NCI-H1105 treated with DMSO at 0.1 percent for 48 hours (cell line): ENCODE measurements at regions not wholly inside any gene's neighbourhood (a gene's known extent, or its start where the extent isn't known, plus 50 kb on each side); places are given as distances from the start of the nearest gene placed in this dataset.
A peak's percentile ranks its signal among the peaks of the same experiment; 100 is the strongest.
"Not testable (repeated sequence)": the region's sequence is repeated elsewhere in the genome, so short reads cannot be mapped to it uniquely, and the experiment has no call there.

Experiments
- DNase-seq: peaks from one replicate; lab custom pipeline; 2025; lab: John Stamatoyannopoulos, UW

DNA sequence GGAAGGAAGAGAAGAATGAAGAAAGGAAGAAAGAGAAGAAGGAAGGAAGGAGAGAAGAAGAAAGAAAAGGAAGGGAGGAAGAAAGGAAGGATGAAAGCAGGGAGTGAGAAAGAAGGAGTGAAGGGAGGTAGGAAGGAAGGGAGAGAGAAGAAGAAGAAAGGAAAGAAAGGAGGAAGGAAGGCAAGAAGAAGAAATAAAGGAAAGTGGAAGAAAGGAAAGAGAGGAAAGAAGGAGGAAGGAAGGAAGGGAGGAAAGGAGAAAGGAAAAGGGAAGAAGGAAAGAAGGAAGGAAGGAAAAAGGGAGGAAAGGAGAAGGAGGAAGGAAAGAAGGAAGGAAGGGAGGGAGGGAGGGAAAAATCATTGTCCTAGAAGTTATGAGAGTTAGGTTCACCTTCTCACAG lies 696.6 kb upstream of the TMEM132C start:
- DNase-seq, result no peak

DNA sequence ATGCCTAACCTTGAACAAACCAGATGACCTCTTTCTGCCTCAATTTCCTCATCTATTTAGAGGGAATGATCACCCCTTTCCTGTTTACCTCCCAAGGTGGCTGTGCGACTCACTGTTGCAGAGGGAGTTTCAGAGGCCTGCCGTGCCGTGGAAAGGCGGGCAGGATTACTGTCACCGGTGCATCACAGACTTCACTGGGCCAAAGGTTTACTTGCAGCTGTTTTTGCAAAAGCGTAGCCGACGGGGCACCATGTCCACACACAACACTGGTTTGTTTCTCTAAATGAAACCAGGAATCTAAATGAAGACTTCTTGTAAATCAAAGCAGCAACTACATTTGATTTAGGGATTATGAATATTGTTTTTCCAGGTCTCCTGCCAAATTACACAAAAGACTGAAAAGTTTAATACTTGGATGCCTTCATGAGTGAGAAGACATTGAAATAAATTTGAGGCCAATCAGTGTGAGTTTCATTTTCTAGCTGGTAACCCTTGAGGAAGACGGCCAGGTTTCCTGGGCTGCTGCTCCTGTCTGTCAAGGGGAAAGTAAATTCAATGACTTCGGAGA lies 696.1 kb upstream of the TMEM132C start:
- DNase-seq, result no peak

DNA sequence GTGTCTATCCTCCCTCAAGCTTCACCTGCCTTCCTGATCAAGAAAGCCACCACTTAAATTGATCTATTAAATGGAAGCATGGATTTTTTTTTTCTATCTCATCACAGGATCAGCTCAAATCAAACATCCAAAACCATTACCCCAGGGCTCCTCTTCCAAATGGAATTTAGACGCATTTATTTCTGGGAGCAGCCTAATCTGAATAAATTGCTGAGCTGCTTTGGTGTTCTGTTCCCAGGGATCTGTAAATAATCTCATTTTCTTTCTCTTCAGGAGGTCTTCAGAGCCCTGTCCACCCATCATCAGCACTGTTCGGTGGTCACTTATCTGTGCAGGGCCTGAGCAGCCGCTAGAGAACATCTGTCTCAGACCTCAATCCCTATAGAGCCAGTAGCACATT lies 695.4 kb upstream of the TMEM132C start:
- no peak for DNase-seq

DNA sequence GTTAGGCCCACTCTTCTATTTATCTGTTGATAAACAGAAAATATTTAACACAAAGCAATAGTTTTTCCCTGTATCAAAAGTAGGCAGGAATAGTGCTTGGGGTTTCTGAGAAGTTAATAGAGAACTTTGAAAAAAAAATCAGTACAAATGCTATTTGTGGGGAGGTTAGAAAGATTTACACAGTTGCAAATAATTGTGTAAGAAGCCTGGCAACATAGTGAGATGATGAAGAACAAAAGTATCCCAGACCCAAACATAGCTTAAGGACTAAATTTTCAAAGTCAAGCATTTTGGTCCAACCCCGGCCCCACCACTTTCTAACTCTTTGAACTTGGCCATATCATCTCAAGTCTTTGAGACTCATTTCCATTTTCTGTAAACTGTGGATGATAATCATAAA lies 687.5 kb upstream of the TMEM132C start:
- no peak for DNase-seq

DNA sequence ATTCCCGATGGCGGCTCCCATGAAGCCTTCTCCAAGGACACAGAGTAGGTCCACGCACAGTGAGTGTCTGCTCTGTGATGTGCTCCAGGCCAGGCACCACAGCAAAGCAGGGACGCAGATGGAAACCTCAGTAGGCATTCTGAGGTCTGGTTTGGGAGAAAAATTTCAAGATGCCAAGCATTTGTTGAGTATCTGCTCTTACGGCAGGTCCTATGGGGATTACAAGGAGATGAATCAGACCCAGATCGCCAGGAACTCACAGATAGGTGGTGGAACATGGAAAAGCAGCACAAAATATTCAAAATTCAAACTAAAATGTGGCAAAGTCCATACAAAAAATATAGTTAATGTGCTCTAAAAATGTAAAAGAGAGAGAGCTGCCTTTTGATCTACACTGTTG lies 684.9 kb upstream of the TMEM132C start:
- DNase-seq, result no peak

DNA sequence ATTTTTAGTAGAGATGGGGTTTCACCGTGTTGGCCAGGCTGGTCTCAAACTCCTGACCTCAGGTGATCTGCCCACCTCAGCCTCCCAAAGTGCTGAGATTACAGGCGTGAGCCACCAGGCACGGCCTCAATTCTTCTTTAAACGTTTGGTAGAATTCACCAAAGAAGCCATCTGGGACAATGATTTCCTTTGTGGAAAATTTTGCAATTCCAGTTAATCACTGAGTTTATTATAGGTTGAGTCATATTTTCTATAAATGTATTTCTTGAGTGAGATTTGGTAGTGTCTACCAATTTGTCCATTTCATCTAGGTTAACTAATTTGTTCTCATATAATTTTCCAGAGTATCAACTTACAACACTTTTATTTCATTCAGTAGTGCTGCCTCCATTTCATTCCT lies 683.9 kb upstream of the TMEM132C start:
- no peak for DNase-seq

DNA sequence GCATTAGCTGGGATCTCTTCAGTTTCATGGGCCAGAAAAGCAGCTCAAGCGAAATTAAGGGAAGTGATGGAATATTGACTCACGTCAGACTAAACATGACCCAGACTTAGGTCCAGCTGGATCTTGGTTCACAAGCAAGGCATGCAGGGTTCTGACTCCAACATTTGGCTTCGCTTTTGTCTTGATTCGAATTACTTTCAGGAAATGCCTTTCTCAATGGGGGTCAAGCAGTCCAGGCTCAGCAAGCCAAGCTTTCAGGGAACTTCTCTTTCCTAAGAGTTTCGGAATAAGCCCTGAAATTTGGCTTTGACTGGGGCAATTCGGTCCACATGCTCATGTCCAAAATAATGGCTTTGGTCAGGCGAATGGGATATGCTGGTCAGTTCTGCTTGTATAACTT lies 678.7 kb upstream of the TMEM132C start:
- no peak for DNase-seq

DNA sequence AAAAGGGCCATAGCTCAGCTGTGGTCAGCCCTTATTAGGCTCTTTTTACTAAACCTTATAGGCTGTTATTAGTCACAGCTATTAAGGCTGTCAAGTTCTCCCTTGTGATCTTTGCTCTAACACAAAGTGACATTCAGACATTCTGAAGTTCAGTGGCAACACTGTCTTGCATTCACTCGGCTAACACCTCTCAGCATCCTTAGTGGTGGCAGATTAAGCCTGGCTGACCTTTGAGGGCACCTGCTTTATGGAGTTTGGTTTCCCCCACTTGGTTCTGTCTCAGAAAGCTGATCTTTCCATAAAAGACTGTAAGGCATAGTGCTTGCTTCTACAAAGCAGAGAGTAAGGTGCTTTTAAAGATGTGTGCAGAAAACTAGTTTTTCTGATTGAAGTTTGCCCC lies 677.4 kb upstream of the TMEM132C start:
- no peak for DNase-seq

DNA sequence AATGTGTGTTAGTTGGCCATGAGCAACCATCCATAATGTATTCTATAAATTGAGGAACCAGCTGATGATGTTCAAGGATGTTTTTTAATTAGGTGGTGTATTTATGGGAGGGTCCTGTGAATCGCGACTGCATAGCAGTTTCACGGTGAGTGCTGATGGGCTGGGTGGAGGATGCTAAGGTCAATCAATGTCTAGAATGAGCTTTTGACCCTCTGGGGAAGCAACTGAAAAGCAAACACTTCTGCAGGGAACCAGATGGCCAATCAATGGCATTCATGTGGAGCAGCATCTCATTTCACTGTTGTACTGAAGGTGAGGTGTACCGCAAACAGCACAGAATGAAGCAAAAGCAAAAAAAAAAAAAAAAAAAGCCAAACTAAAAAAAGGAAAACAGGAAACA lies 676.1 kb upstream of the TMEM132C start:
- no peak for DNase-seq

DNA sequence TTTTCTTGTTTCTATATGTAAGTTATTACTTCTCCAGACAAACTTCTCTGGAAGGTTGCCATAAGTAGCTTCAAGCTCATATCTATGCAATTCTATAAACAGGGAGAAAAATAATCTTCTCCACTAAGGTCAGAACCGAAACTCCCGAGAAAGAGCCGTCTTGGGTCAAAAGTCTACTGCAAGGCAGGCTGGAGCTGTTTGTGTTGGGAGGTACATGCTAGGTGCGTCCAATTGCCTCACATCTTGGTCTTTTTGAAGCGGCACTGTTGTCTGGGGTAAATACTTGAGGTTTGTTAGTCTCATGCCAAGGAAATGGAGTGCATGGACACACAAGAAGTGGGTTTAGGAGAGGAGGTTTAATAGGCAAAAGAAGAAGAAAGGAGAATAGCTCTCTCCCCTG lies 674.7 kb upstream of the TMEM132C start:
- DNase-seq, result no peak

DNA sequence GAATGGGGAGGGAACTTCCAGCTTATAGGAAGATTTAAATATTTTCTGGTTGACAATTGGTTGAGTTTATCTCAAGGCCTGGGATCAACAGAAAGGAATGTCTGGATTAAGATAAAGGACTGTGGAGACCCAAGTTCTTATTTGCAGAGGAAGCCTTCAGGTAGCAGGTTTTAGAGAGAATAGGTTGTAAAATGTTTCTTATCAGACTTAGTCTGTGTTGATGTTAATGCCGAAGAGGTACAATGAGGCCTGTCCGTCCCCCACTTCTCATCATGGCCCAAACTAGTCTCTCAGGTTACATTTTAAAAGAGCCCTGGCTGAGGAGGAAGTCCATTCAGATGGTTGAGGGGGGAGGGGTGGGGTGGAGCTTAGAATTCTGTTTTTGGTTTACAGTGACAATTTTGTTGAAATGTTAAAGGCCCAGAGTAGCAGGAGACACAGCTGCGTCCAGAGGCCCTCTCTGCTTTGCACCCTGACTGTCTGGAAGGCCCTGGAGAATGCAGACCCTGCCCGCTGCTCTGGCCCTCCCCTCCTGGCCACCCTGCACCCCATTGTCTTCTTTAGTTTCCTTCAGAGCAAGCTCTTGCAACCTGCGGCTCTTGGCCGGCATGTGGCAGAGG lies 672.5 kb upstream of the TMEM132C start:
- DNase-seq, result no peak

DNA sequence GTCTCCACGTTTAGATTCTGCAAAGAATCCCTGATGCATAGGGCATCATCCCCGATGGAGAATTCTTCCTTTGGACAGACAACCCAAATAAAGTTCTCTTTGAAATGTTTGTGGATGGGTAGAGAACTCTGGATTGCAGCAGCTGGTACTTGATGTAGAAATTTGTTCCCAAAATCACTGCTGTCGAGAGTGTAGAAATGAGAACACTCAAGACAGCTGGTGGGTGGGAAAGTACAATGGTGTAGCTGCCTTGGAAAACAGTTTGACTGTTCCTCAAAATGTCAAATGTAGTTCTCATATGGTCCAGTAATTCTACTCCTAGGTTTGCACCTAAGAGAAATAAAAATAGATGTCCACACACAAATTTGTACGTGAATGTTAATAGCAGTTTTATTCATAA lies 671.5 kb upstream of the TMEM132C start:
- DNase-seq, result no peak

DNA sequence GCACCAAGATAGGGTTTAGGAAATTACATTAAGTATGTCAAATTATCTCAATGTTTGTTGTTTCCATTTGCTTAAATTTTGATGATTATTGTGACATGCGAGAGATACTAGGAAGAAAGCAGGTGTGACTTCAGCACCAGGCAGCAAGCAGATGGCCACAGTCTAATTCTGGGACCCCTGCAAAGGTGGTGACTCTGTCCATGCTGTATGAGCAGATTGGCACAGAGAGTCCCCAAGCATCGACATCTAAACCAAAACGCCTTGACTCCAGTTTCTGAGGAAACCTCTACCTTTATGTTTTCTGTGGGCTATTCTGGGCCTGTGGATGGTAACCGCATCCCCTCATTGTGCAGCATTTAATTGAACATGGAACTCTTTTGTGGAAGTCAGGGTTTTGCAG lies 670.1 kb upstream of the TMEM132C start:
- no peak for DNase-seq

DNA sequence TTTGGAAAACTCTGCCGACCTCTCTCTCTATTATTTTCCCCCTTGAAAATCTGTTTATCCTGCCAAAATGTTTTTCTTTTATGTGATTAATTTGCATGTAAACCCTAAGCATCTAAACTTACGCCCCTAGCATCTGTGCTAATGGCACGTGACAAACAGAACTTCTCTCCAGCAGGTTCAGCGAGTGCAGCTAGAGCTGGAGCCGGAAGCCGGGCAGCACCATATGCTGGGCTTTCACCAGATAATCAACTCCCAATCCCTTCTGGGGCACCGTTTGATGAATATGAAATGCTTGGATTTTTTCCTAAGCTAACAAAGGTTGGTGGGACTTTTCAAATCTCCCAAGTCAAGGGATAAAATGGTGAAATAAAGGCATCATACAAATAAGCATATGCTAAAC lies 667.5 kb upstream of the TMEM132C start:
- DNase-seq, result no peak

DNA sequence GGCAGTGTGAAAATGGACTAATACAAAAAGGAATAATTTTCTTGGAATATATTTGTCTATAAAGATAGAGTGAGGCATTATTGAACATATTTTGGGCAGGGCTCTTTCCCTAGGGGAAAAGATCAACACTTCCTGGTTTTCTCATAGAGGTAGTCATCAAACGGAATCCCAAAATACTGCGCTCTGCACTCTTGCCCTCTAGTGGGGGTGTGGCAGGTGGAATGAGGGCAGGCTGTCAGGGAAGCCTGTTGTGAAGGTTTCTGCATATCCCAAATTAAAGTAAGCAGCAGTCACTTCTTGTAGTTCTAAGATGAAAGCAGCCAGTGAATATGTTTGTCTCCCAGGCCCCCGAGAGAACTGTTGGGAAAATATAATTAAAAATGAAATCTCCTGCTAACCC lies 666.8 kb upstream of the TMEM132C start:
- no peak for DNase-seq

DNA sequence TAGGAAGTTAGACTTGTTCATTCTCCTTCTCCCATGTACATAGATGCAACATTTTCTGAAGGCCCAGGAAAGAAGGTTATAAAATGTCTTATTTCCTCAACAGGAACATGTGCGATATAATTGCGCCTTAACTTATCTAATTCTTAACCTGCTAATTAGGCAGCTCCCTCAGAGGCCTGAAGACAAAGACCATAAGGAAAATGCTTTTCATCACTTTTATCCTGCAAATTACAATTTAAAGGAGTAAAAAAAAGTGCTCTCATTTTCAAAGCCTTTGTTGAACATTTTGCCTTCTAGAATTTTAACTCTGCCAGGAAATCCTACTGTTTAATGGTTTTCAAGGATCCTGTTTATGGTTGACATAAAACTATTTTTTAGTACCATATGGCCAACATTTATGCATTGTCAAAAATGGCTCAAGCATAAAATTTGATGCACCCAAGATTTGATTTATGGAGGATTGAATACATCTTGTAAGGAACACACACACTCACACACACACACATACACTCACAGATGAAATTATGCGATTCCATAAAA lies 660.4 kb upstream of the TMEM132C start:
- DNase-seq, result no peak

DNA sequence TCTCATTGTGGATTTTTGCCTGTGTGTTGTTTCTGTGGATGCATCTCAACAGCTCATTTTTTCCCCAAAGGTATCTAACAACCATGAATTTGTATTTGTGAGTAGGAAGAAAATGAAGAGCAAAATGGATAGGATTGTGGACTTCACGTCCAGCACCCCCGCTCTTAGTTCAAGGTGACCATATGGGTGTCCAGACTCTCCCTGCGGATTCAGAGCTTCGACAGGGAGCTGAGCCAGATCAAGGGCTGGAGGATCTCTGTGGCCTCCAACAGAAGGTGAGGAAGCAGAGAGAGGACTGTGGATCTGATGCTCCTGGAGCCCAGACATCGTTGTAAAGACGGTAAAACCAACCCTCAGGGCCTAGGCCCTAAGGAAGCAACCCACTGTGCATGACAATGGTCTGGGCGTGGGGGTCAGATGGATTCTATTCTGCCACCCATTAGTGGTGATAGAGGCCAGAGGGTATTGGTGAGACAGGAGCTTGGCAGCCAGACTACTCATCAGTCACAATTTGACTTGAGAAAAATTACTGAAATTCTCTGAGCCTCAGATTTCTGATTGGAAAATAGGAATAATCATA lies 659.7 kb upstream of the TMEM132C start:
- no peak for DNase-seq

DNA sequence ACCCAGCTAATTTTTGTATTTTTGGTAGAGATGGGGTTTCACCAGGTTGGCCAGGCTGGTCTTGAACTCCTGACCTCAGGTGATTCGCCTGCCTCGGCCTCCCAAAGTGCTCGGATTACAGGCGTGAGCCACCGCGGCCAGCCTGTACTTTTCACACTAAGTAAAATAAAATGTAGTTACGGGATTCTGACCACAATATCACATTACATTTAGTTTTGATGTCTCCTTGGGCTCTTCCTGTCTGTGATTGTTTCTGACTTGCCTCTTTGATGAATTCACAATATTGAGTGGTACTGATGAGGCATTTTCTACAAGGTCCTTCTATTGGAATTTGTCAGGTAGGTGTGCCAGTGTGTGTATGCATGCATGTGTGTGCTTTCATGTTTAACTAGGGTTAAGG lies 658.6 kb upstream of the TMEM132C start:
- not testable (repeated sequence) for DNase-seq

DNA sequence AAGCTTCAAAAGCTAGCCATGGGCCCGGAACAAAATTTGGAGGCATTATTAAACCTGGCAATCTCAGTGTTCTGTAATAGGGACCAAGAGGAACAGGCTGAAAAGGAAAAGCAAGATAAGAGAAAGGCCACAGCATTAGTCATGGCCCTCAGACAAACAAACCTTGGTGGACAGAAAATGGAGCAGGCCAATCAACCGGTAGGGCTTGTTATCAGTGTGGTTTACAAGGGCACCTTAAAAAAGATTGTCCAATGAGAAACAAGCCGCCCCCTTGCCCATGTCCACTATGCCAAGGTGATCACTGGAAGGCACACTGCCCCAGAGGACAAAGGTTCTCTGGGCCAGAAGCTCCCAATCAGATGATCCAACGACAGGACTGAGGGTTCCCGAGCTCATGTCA lies 653.9 kb upstream of the TMEM132C start:
- no peak for DNase-seq

DNA sequence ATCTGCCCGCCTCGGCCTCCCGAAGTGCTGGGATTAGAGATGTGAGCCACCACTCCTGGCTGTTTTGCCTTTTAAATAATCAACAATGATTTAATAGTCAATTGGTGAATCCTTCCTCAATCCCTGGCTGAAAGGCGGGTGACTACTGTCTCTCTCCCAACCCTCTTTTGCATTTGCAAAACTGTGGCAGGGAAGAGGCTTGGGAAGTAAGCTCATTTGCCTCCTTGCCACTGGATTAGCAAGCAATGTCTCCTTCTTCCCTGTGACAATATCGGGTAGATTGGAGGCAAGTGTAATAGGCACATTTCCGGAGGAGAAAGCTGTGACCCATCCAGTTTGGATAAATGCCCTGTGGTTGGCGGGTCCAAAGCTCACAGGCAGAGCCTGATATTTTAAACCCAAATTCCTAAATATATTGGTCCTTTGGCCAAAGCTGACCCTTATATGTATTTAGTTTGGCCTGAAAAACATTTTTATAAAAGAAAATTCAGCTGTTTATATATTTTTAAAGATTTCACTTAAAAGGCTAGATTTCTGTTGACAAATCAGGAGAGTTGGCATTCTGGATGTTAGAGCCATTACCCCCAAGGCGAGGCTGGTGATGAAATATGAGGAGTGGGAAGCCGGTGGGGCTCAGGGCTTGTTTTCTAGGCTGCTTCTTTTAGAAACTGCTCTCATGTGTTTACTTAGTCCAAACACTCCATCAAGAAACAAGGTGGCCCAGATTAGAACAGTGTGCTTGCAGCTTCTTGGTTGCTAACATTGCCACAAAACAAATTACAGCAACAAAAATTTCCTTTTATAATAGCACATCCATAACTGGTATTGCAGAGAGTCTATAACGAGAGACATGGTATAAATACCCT lies 646.9 kb upstream of the TMEM132C start:
- peak; percentile 22 for DNase-seq

DNA sequence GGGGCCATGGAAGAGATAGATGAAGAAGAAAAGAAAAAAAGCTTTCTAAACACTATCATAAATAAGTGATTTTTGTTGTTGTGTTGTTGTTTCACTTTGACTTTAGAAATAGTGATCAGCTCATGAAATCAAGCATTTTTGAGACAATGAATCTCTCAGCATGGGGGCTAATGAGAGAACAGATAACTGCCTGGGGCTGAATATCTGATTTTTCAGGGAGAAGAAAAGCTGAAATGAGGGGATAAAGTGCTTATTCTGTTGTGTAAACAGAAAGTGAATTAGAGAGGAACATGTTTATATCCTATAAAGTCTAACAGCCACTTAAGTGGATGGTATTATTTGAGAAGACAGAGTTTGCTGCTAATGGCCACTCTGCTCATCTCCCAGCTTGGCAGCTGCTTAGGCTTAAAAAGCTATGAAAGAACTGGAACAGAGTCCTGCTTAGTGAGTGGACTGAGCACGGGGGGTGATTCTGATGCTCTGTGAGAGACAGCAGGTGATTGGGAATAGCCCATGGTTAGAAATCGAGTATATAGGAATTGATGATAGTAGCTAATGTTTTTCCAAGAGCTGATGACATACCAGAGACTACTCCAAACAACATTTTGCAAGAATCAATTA lies 646.1 kb upstream of the TMEM132C start:
- DNase-seq, result peak; percentile 93

DNA sequence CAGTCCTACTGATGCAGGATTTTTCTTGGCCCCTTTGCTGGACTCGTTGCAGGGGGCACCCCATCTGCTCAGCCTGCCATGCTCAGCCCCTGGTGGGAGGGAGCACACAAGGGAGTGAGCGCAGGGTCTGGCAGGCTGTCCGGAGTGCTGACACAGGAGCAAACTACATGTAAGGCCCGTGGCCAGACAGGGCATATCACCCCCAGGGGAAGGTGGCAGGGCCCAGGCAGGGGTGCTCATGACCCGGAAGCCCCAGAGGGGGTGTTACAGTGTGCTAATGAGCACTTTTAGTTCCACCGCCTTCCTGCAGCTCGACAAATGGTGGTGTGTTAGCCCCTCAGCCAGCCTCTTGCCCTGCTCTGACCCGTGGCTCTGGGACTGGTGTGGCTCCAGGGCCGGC lies 645.6 kb upstream of the TMEM132C start:
- DNase-seq, result no peak
